ENCODE measurements at regions not wholly inside any gene's neighbourhood (a gene's known extent, or its start where the extent isn't known, plus 50 kb on each side); places are given as distances from the start of the nearest gene placed in this dataset.

- intact Hi-C loops (cut with micrococcal nuclease): no loop called here
These were observed 1399.7 kb downstream of the PCDH7 start for GRCh38 chr4:32119907-32120306.

GRCh38 chr4:32128549-32128948, 1408.4 kb downstream of the PCDH7 start:
- Histone ChIP-seq H3K4me3 (replicated peaks in 1 of 3; ENCODE audit: low read depth in 2 of 3, low read length in 3 of 3) (no peak overlapping the region), H2AFZ (ENCODE audit: insufficient read depth, low read depth, low read length, poor library complexity, severe bottlenecking) (no peak overlapping the region), H4K20me1 (ENCODE audit: insufficient read depth, low read length) (no peaks in the 10 kb centered on the region), H3K79me2 (ENCODE audit: insufficient read depth, low read length) (no peaks in the 10 kb centered on the region), H3K4me2 (replicated peaks; ENCODE audit: extremely low read depth, low read length, poor library complexity, severe bottlenecking) (no peak overlapping the region), H3K9ac (ENCODE audit: insufficient read depth, low read length, poor library complexity, severe bottlenecking) (no peak overlapping the region), H3K27ac (ENCODE audit: low read depth in 1 of 2, low read length in 2 of 2) (no peak overlapping the region), H3K9me3 (replicated peaks in 1 of 2; ENCODE audit: control insufficient read depth in 1 of 2, insufficient read depth in 1 of 2, low read length in 2 of 2) (peaks cover 0 to 3% of the 10 kb centered on the region in 2 donors), H3K27me3 (ENCODE audit: control insufficient read depth in 2 of 2, insufficient read depth in 2 of 2, low read length in 2 of 2) (no peaks in the 10 kb centered on the region), H3K36me3 (replicated peaks in 1 of 2; ENCODE audit: control insufficient read depth in 1 of 2, insufficient read depth in 2 of 2, low read length in 2 of 2) (no peaks in the 10 kb centered on the region), H3K4me1 (ENCODE audit: control insufficient read depth in 1 of 2, insufficient read depth in 2 of 2, low read length in 2 of 2) (no peaks in the 10 kb centered on the region)
- Mint-ChIP-seq H3K27me3 (ENCODE audit: low read depth in 3 of 3) (no peaks in the 10 kb centered on the region), H3K27ac (no peak overlapping the region), H3K36me3 (no peaks in the 10 kb centered on the region), H3K4me3 (no peak overlapping the region), H3K4me1 (no peaks in the 10 kb centered on the region), H3K9me3 (peaks cover 0 to 4% (median 0%) of the 10 kb centered on the region in 7 donors)
- no CpG with 5 or more reads among the region's 4 CpGs for WGBS (ENCODE audit: insufficient coverage)
- DNase-seq: no peak
- no peak for TF ChIP-seq CTCF (IDR thresholded peaks at IDR 0.05)
- intact Hi-C loops (cut with micrococcal nuclease): no loop called here

More at GRCh38 chr4:32119907-32120306, 1399.7 kb downstream of the PCDH7 start:
- H3K27ac ChIP-seq (ENCODE audit: low read depth in 1 of 2, low read length in 2 of 2): no peak overlapping the region
- H2AFZ ChIP-seq (ENCODE audit: insufficient read depth, low read depth, low read length, poor library complexity, severe bottlenecking): no peak overlapping the region
- no peaks in the 10 kb centered on the region for H3K4me1 Mint-ChIP-seq
- H3K27me3 Mint-ChIP-seq (ENCODE audit: low read depth in 3 of 3): peaks cover 0 to 2% (median 0%) of the 10 kb centered on the region in 3 donors
- H3K4me1 ChIP-seq (ENCODE audit: control insufficient read depth in 1 of 2, insufficient read depth in 2 of 2, low read length in 2 of 2): no peaks in the 10 kb centered on the region
- H3K36me3 ChIP-seq (replicated peaks in 1 of 2; ENCODE audit: control insufficient read depth in 1 of 2, insufficient read depth in 2 of 2, low read length in 2 of 2): no peaks in the 10 kb centered on the region
- no peak overlapping the region for H3K4me3 Mint-ChIP-seq
- no peak for DNase-seq
- H3K27ac Mint-ChIP-seq: no peak overlapping the region
- no peaks in the 10 kb centered on the region for H3K27me3 ChIP-seq (ENCODE audit: control insufficient read depth in 2 of 2, insufficient read depth in 2 of 2, low read length in 2 of 2)
- no peak overlapping the region for H3K4me3 ChIP-seq (replicated peaks in 1 of 3; ENCODE audit: low read depth in 2 of 3, low read length in 3 of 3)
- no peaks in the 10 kb centered on the region for H3K79me2 ChIP-seq (ENCODE audit: insufficient read depth, low read length)
- TF ChIP-seq CTCF (IDR thresholded peaks at IDR 0.05): no peak
- no peaks in the 10 kb centered on the region for H3K9me3 ChIP-seq (replicated peaks in 1 of 2; ENCODE audit: control insufficient read depth in 1 of 2, insufficient read depth in 1 of 2, low read length in 2 of 2)
- peaks cover 0 to 2% (median 0%) of the 10 kb centered on the region in 7 donors for H3K9me3 Mint-ChIP-seq
- WGBS (ENCODE audit: insufficient coverage): no CpG with 5 or more reads among the region's 1 CpG
- no peak overlapping the region for H3K4me2 ChIP-seq (replicated peaks; ENCODE audit: extremely low read depth, low read length, poor library complexity, severe bottlenecking)
- no peaks in the 10 kb centered on the region for H3K36me3 Mint-ChIP-seq
- H4K20me1 ChIP-seq (ENCODE audit: insufficient read depth, low read length): no peaks in the 10 kb centered on the region
- H3K9ac ChIP-seq (ENCODE audit: insufficient read depth, low read length, poor library complexity, severe bottlenecking): no peak overlapping the region
